Fibroblast of mammary gland (primary cell): ENCODE measurements at regions not wholly inside any gene's neighbourhood (a gene's known extent, or its start where the extent isn't known, plus 50 kb on each side); places are given as distances from the start of the nearest gene placed in this dataset.

ENCODE experiments used
- DNase-seq: peaks from one replicate; pipeline ENCODE4 v3.0.0-alpha.2; 2010; ENCODE audit warnings: low read depth
- H3K4me3 ChIP-seq: 2 replicates; pipeline ENCODE4 v1.5.1; 2011; ENCODE audit warnings: low read depth, mild to moderate bottlenecking, low read length, moderate library complexity; ENCODE audit not compliant: control insufficient read depth
- TF ChIP-seq, protein P1 (sequence below): conservative IDR thresholded peaks from 2 replicates; pipeline ENCODE4 v1.5.1; 2011; ENCODE audit warnings: low read depth, low read length, inconsistent platforms; ENCODE audit not compliant: control insufficient read depth, insufficient read depth

- DNase-seq = no peak
- TF ChIP-seq, protein P1, sequence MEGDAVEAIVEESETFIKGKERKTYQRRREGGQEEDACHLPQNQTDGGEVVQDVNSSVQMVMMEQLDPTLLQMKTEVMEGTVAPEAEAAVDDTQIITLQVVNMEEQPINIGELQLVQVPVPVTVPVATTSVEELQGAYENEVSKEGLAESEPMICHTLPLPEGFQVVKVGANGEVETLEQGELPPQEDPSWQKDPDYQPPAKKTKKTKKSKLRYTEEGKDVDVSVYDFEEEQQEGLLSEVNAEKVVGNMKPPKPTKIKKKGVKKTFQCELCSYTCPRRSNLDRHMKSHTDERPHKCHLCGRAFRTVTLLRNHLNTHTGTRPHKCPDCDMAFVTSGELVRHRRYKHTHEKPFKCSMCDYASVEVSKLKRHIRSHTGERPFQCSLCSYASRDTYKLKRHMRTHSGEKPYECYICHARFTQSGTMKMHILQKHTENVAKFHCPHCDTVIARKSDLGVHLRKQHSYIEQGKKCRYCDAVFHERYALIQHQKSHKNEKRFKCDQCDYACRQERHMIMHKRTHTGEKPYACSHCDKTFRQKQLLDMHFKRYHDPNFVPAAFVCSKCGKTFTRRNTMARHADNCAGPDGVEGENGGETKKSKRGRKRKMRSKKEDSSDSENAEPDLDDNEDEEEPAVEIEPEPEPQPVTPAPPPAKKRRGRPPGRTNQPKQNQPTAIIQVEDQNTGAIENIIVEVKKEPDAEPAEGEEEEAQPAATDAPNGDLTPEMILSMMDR = no peak
- no peak overlapping the region for H3K4me3 ChIP-seq
Measured at GRCh38 chr12:25793196-25793595, 165.3 kb upstream of the RASSF8 start.

GRCh38 chr12:25794571-25794970 lies 163.9 kb upstream of the RASSF8 start:
- H3K4me3 ChIP-seq = no peak overlapping the region
- no peak for DNase-seq
- TF ChIP-seq, protein P1 = no peak

DNA sequence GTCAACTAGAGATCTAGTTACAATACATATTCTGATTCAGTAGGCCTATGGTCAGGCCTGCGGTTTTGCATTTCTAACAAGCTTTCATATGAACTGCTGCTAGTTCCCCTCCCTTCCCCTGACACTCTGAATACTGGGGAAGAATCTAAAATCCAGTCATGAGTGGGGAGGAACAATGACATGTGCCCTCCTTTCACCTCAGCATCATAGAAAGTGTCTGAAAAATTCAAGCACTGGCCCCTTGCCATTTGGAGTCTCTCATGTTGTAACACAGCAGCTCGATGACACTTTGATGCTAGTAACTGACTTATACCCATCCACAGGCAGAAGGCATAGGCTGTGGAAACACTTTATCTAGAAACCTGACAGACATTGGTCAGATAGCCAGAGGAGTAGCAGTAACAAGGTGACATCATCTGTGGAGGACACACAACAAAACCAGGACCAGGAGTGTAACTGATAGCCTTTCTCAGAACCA lies 161.9 kb upstream of the RASSF8 start:
- DNase-seq = peak; percentile 14
- TF ChIP-seq, protein P1 = no peak

DNA sequence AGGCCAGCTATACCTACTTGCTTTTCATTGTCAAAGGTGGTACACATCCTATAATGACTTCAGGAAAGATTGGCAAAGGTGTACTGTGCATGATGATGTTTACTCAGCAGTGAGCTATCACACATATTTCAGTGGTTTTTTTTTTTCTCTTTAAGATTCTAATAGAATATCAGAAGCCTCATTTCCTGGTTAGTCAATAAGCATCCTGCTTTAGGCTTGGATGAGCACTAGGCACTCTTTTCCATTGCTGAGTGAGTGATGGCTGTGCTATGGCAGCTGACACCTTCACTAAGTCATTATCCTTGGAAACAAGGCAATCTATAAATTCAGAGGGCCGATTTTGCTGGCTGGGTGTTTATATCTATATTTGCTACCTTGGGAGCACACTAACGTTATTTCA lies 161.1 kb upstream of the RASSF8 start:
- H3K4me3 ChIP-seq = no peak overlapping the region
- TF ChIP-seq, protein P1 = no peak
- no peak for DNase-seq

More for the DNA sequence above, 161.9 kb upstream of the RASSF8 start:
- no peak overlapping the region for H3K4me3 ChIP-seq

DNA sequence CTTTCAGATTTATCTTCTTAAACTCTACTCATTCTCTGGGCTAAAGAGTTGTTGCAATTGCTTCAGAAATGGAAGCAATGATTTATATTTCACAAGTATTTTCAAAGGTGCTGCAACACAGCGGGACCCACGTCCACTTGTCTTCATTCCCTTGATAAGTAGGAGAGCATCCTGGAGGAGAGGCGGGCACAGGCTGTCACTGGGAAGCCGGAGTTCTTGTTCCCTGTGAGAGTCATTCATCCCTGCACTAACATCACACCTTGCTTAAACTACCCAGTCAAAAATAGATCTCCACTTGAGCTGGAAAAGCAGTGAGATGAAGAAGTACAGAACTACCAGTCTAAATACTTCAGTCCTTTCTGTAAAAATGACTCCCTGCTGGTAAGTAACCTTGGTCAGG lies 160.5 kb upstream of the RASSF8 start:
- no peak for DNase-seq
- TF ChIP-seq, protein P1 = no peak
- H3K4me3 ChIP-seq = no peak overlapping the region

DNA sequence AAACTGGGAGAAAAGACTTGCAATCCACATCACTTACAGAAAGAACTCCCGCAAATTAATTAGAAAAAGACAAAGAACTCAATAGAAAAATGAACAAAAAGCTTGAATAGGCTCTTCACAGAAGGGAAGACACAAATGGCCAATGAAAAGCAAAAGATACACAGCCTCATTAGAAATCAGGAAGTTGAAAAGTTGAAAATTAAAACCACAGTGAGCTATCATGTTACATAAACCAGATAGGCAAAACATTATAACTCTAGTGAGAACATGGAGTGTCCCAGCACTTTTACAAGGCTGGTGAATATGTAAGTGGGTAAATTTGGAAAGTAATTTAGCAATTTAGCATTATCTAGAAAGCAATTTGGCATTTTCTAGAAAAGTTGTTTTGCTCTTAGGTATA lies 158.4 kb upstream of the RASSF8 start:
- DNase-seq = no peak
- TF ChIP-seq, protein P1 = no peak
- H3K4me3 ChIP-seq = no peak overlapping the region

DNA sequence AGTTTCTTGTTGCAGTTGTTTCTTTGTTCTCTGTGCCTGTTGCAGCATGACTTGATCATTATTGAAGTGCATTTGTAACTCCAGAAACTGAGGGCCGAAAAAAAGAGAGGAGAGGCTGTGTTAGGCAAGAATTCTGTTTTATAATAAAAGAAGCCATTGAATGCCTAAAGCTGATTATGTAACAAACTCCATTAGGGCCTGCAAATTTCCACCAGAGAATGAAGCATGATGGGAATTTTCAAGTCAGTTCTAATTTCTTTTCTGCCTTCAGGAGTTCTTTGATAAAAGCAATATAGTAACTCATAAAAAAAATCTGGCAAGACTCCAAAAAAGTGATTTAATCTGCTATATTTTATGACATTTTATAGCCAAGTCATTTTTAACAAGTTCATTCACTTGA lies 156.7 kb upstream of the RASSF8 start:
- TF ChIP-seq, protein P1 = no peak
- no peak for DNase-seq
- H3K4me3 ChIP-seq = no peak overlapping the region
